ENCODE measurements at regions not wholly inside any gene's neighbourhood (a gene's known extent, or its start where the extent isn't known, plus 50 kb on each side); places are given as distances from the start of the nearest gene placed in this dataset.
A peak's percentile ranks its signal among the peaks of the same experiment; 100 is the strongest.
"Not testable (repeated sequence)": the region's sequence is repeated elsewhere in the genome, so short reads cannot be mapped to it uniquely, and the experiment has no call there.

- H3K4me3 ChIP-seq (ENCODE audit: low read length), result no peak overlapping the region
- DNase-seq, result no peak
- no CpG with 5 or more reads among the region's 2 CpGs for WGBS (ENCODE audit: insufficient coverage, low lambda C conversion rate)
- no peaks in the 10 kb centered on the region for H3K4me1 ChIP-seq (ENCODE audit: control insufficient read depth, insufficient read depth, low read length)
- H3K27me3 ChIP-seq (ENCODE audit: control insufficient read depth, insufficient read depth, low read length), result no peaks in the 10 kb centered on the region
- no peak overlapping the region for H3K27ac ChIP-seq (ENCODE audit: low read length)
- no peaks in the 10 kb centered on the region for H3K36me3 ChIP-seq (ENCODE audit: control insufficient read depth, insufficient read depth, low read length)
- no peaks in the 10 kb centered on the region for H3K9me3 ChIP-seq (ENCODE audit: control insufficient read depth, low read depth, low read length)
Measured at GRCh38 chr2:23036629-23037028, 348.4 kb upstream of the KLHL29 start.

- no peaks in the 10 kb centered on the region for H3K27me3 ChIP-seq (ENCODE audit: control insufficient read depth, insufficient read depth, low read length)
- H3K4me1 ChIP-seq (ENCODE audit: control insufficient read depth, insufficient read depth, low read length), result no peaks in the 10 kb centered on the region
- no CpG with 5 or more reads among the region's 2 CpGs for WGBS (ENCODE audit: insufficient coverage, low lambda C conversion rate)
- no peaks in the 10 kb centered on the region for H3K36me3 ChIP-seq (ENCODE audit: control insufficient read depth, insufficient read depth, low read length)
- DNase-seq, result no peak
- H3K4me3 ChIP-seq (ENCODE audit: low read length), result no peak overlapping the region
- H3K27ac ChIP-seq (ENCODE audit: low read length), result no peak overlapping the region
- no peaks in the 10 kb centered on the region for H3K9me3 ChIP-seq (ENCODE audit: control insufficient read depth, low read depth, low read length)
Measured at GRCh38 chr2:23037596-23037995, 347.4 kb upstream of the KLHL29 start.

GRCh38 chr2:23041443-23041842, 343.5 kb upstream of the KLHL29 start:
- no peaks in the 10 kb centered on the region for H3K27me3 ChIP-seq (ENCODE audit: control insufficient read depth, insufficient read depth, low read length)
- no peak overlapping the region for H3K27ac ChIP-seq (ENCODE audit: low read length)
- no peak for DNase-seq
- H3K4me3 ChIP-seq (ENCODE audit: low read length), result no peak overlapping the region
- H3K4me1 ChIP-seq (ENCODE audit: control insufficient read depth, insufficient read depth, low read length), result no peaks in the 10 kb centered on the region
- no peaks in the 10 kb centered on the region for H3K9me3 ChIP-seq (ENCODE audit: control insufficient read depth, low read depth, low read length)
- no peaks in the 10 kb centered on the region for H3K36me3 ChIP-seq (ENCODE audit: control insufficient read depth, insufficient read depth, low read length)
- WGBS (ENCODE audit: insufficient coverage, low lambda C conversion rate), result no CpG with 5 or more reads among the region's 1 CpG

GRCh38 chr2:23042216-23042906, 342.6 kb upstream of the KLHL29 start:
- WGBS (ENCODE audit: insufficient coverage, low lambda C conversion rate), result no CpG with 5 or more reads among the region's 7 CpGs
- Histone ChIP-seq H3K4me3 (ENCODE audit: low read length) (no peak overlapping the region), H3K4me1 (ENCODE audit: control insufficient read depth, insufficient read depth, low read length) (no peaks in the 10 kb centered on the region), H3K36me3 (ENCODE audit: control insufficient read depth, insufficient read depth, low read length) (no peaks in the 10 kb centered on the region), H3K9me3 (ENCODE audit: control insufficient read depth, low read depth, low read length) (no peaks in the 10 kb centered on the region), H3K27ac (ENCODE audit: low read length) (no peak overlapping the region), H3K27me3 (ENCODE audit: control insufficient read depth, insufficient read depth, low read length) (no peaks in the 10 kb centered on the region)
- DNase-seq, result no peak

- DNase-seq, result no peak
- H3K4me1 ChIP-seq (ENCODE audit: control insufficient read depth, insufficient read depth, low read length), result no peaks in the 10 kb centered on the region
- no peak overlapping the region for H3K27ac ChIP-seq (ENCODE audit: low read length)
- no peaks in the 10 kb centered on the region for H3K36me3 ChIP-seq (ENCODE audit: control insufficient read depth, insufficient read depth, low read length)
- no peaks in the 10 kb centered on the region for H3K27me3 ChIP-seq (ENCODE audit: control insufficient read depth, insufficient read depth, low read length)
- no peak overlapping the region for H3K4me3 ChIP-seq (ENCODE audit: low read length)
- WGBS (ENCODE audit: insufficient coverage, low lambda C conversion rate), result no CpG with 5 or more reads among the region's 2 CpGs
- no peaks in the 10 kb centered on the region for H3K9me3 ChIP-seq (ENCODE audit: control insufficient read depth, low read depth, low read length)
Measured at GRCh38 chr2:23050388-23050787, 334.6 kb upstream of the KLHL29 start.

- Histone ChIP-seq H3K4me3 (ENCODE audit: low read length) (no peak overlapping the region), H3K36me3 (ENCODE audit: control insufficient read depth, insufficient read depth, low read length) (no peaks in the 10 kb centered on the region), H3K4me1 (ENCODE audit: control insufficient read depth, insufficient read depth, low read length) (no peaks in the 10 kb centered on the region), H3K27ac (ENCODE audit: low read length) (no peak overlapping the region), H3K9me3 (ENCODE audit: control insufficient read depth, low read depth, low read length) (no peaks in the 10 kb centered on the region), H3K27me3 (ENCODE audit: control insufficient read depth, insufficient read depth, low read length) (no peaks in the 10 kb centered on the region)
- DNase-seq, result no peak
- WGBS (ENCODE audit: insufficient coverage, low lambda C conversion rate), result 100% methylated on average over 1 of the region's 2 CpGs
Measured at GRCh38 chr2:23053601-23054000, 331.4 kb upstream of the KLHL29 start.

GRCh38 chr2:23055251-23055650, 329.7 kb upstream of the KLHL29 start:
- no CpG with 5 or more reads among the region's 4 CpGs for WGBS (ENCODE audit: insufficient coverage, low lambda C conversion rate)
- Histone ChIP-seq H3K9me3 (ENCODE audit: control insufficient read depth, low read depth, low read length) (no peaks in the 10 kb centered on the region), H3K36me3 (ENCODE audit: control insufficient read depth, insufficient read depth, low read length) (no peaks in the 10 kb centered on the region), H3K27me3 (ENCODE audit: control insufficient read depth, insufficient read depth, low read length) (no peaks in the 10 kb centered on the region), H3K4me1 (ENCODE audit: control insufficient read depth, insufficient read depth, low read length) (no peaks in the 10 kb centered on the region), H3K4me3 (ENCODE audit: low read length) (no peak overlapping the region), H3K27ac (ENCODE audit: low read length) (no peak overlapping the region)
- no peak for DNase-seq

GRCh38 chr2:23056846-23057245, 328.1 kb upstream of the KLHL29 start:
- not testable (repeated sequence) for H3K27me3 ChIP-seq (ENCODE audit: control insufficient read depth, insufficient read depth, low read length); H3K36me3 ChIP-seq (ENCODE audit: control insufficient read depth, insufficient read depth, low read length); DNase-seq; H3K4me3 ChIP-seq (ENCODE audit: low read length); H3K9me3 ChIP-seq (ENCODE audit: control insufficient read depth, low read depth, low read length); H3K27ac ChIP-seq (ENCODE audit: low read length); H3K4me1 ChIP-seq (ENCODE audit: control insufficient read depth, insufficient read depth, low read length)
- no CpG with 5 or more reads among the region's 4 CpGs for WGBS (ENCODE audit: insufficient coverage, low lambda C conversion rate)

- no CpG with 5 or more reads among the region's 9 CpGs for WGBS (ENCODE audit: insufficient coverage, low lambda C conversion rate)
Measured at GRCh38 chr2:23058435-23058834, 326.5 kb upstream of the KLHL29 start.

GRCh38 chr2:23065210-23065609, 319.8 kb upstream of the KLHL29 start:
- no CpG with 5 or more reads among the region's 4 CpGs for WGBS (ENCODE audit: insufficient coverage, low lambda C conversion rate)
- Histone ChIP-seq H3K9me3 (ENCODE audit: control insufficient read depth, low read depth, low read length) (no peaks in the 10 kb centered on the region), H3K4me1 (ENCODE audit: control insufficient read depth, insufficient read depth, low read length) (peaks cover 40% of the 10 kb centered on the region), H3K27me3 (ENCODE audit: control insufficient read depth, insufficient read depth, low read length) (no peaks in the 10 kb centered on the region), H3K36me3 (ENCODE audit: control insufficient read depth, insufficient read depth, low read length) (no peaks in the 10 kb centered on the region), H3K4me3 (ENCODE audit: low read length) (no peak overlapping the region), H3K27ac (ENCODE audit: low read length) (no peak overlapping the region)
- no peak for DNase-seq

More at GRCh38 chr2:23058435-23058834, 326.5 kb upstream of the KLHL29 start:
- Histone ChIP-seq H3K9me3 (ENCODE audit: control insufficient read depth, low read depth, low read length) (no peaks in the 10 kb centered on the region), H3K4me1 (ENCODE audit: control insufficient read depth, insufficient read depth, low read length) (no peaks in the 10 kb centered on the region), H3K36me3 (ENCODE audit: control insufficient read depth, insufficient read depth, low read length) (no peaks in the 10 kb centered on the region), H3K4me3 (ENCODE audit: low read length) (no peak overlapping the region), H3K27ac (ENCODE audit: low read length) (no peak overlapping the region), H3K27me3 (ENCODE audit: control insufficient read depth, insufficient read depth, low read length) (no peaks in the 10 kb centered on the region)
- DNase-seq, result no peak

GRCh38 chr2:23065936-23066335, 319.0 kb upstream of the KLHL29 start:
- WGBS (ENCODE audit: insufficient coverage, low lambda C conversion rate), result no CpG with 5 or more reads among the region's 8 CpGs
- no peak overlapping the region for H3K4me3 ChIP-seq (ENCODE audit: low read length)
- DNase-seq, result peak in 1 of 2 donors; percentile 21
- no peaks in the 10 kb centered on the region for H3K27me3 ChIP-seq (ENCODE audit: control insufficient read depth, insufficient read depth, low read length)
- H3K4me1 ChIP-seq (ENCODE audit: control insufficient read depth, insufficient read depth, low read length), result peaks cover 40% of the 10 kb centered on the region
- no peaks in the 10 kb centered on the region for H3K9me3 ChIP-seq (ENCODE audit: control insufficient read depth, low read depth, low read length)
- H3K27ac ChIP-seq (ENCODE audit: low read length), result peak overlapping the region; percentile 39
- H3K36me3 ChIP-seq (ENCODE audit: control insufficient read depth, insufficient read depth, low read length), result no peaks in the 10 kb centered on the region
